ENCODE measurements at regions not wholly inside any gene's neighbourhood (a gene's known extent, or its start where the extent isn't known, plus 50 kb on each side); places are given as distances from the start of the nearest gene placed in this dataset.

DNA sequence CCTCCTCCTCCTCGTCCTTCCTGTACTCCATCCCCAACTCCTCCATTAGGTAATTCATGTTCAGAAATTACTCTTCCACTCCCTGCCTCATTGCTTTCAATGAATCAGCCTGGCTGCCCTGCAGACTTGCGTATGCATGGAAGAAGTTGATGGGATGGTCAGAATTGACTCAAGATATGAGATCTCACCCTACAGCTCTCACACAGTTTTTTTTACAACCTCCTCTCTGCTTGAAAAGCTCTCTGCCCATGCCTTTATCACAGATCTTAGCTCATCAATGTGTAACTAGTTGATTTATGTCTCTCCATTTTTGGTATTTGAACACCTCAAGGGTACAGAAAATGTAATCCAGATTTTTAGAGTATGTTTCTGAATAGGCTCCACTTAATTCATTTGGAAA lies 506.9 kb downstream of the TBC1D4 start:
- TF ChIP-seq, protein P1, sequence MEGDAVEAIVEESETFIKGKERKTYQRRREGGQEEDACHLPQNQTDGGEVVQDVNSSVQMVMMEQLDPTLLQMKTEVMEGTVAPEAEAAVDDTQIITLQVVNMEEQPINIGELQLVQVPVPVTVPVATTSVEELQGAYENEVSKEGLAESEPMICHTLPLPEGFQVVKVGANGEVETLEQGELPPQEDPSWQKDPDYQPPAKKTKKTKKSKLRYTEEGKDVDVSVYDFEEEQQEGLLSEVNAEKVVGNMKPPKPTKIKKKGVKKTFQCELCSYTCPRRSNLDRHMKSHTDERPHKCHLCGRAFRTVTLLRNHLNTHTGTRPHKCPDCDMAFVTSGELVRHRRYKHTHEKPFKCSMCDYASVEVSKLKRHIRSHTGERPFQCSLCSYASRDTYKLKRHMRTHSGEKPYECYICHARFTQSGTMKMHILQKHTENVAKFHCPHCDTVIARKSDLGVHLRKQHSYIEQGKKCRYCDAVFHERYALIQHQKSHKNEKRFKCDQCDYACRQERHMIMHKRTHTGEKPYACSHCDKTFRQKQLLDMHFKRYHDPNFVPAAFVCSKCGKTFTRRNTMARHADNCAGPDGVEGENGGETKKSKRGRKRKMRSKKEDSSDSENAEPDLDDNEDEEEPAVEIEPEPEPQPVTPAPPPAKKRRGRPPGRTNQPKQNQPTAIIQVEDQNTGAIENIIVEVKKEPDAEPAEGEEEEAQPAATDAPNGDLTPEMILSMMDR (IDR thresholded peaks at IDR 0.05): no peak
- TF ChIP-seq SIN3A (IDR thresholded peaks at IDR 0.05; ENCODE audit: borderline replicate concordance, insufficient read depth, low read depth, low read length): no peak
- no peak for TF ChIP-seq POLR2AphosphoS5 (IDR thresholded peaks at IDR 0.05; ENCODE audit: low read depth, low read length)
- TF ChIP-seq, protein P2, sequence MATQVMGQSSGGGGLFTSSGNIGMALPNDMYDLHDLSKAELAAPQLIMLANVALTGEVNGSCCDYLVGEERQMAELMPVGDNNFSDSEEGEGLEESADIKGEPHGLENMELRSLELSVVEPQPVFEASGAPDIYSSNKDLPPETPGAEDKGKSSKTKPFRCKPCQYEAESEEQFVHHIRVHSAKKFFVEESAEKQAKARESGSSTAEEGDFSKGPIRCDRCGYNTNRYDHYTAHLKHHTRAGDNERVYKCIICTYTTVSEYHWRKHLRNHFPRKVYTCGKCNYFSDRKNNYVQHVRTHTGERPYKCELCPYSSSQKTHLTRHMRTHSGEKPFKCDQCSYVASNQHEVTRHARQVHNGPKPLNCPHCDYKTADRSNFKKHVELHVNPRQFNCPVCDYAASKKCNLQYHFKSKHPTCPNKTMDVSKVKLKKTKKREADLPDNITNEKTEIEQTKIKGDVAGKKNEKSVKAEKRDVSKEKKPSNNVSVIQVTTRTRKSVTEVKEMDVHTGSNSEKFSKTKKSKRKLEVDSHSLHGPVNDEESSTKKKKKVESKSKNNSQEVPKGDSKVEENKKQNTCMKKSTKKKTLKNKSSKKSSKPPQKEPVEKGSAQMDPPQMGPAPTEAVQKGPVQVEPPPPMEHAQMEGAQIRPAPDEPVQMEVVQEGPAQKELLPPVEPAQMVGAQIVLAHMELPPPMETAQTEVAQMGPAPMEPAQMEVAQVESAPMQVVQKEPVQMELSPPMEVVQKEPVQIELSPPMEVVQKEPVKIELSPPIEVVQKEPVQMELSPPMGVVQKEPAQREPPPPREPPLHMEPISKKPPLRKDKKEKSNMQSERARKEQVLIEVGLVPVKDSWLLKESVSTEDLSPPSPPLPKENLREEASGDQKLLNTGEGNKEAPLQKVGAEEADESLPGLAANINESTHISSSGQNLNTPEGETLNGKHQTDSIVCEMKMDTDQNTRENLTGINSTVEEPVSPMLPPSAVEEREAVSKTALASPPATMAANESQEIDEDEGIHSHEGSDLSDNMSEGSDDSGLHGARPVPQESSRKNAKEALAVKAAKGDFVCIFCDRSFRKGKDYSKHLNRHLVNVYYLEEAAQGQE (IDR thresholded peaks at IDR 0.05; ENCODE audit: insufficient read depth in 1 of 2, low read depth in 2 of 2, low read length in 1 of 2): no peak
- no peak for TF ChIP-seq TCF7L2 (IDR thresholded peaks at IDR 0.05; ENCODE audit: low read depth, low read length)

Measured in Panc1 (cell line).